K562 (cell line): ENCODE measurements at regions not wholly inside any gene's neighbourhood (a gene's known extent, or its start where the extent isn't known, plus 50 kb on each side); places are given as distances from the start of the nearest gene placed in this dataset.

ENCODE experiments used
- ATAC-seq: fragments of 200-7000 bp; cut with Tn5 transposase; 3 replicates; pipeline ENCODE4 v1.9.1; 2020; ENCODE audit warnings: moderate library complexity
- BruUV-seq: library from RNA; stranded (reverse); fragments of 400-500 nt; replicated peaks from 2 replicates; lab custom pipeline; 2021; lab: Mats Ljungman, UMichigan
- CTCF ChIA-PET: fragments of 300-600 bp; formaldehyde crosslinking; extraction: SDS; loops from one replicate; lab custom pipeline; 2021; ENCODE audit warnings: low intra/inter-chr PET ratio; lab: Yijun Ruan, JAX
- POLR2A ChIA-PET: fragments of 300-600, 350-650 bp; sonication (Branson Sonifier 250); formaldehyde crosslinking; extraction: SDS; loops from one replicate; lab custom pipeline; 2021; ENCODE audit warnings: antibody characterized with exemption, inconsistent platforms; lab: Yijun Ruan, JAX
- DNase-seq, 4 experiments: peaks; one replicate each; pipeline versions ENCODE4 v3.0.0 to v3.0.0-alpha.2; 2011 to 2018; ENCODE audit warnings: low spot score in 3 of 4, mixed read lengths in 3 of 4; ENCODE audit errors: extremely low read depth in 1 of 4
- FAIRE-seq: peaks from 2 replicates; lab custom pipeline; 2011; peaks lifted over from hg19 to GRCh38; lab: Jason Lieb, UNC
- H2AFZ ChIP-seq: 2 replicates; pipeline ENCODE4 v1.6.0; 2011; ENCODE audit warnings: low read depth, low read length, control low read depth, inconsistent platforms
- H3K27ac ChIP-seq: fragments of 200-600 bp; 3 replicates; pipeline ENCODE4 v1.8.0; 2011; ENCODE audit warnings: low read depth, mild to moderate bottlenecking, control low read depth, inconsistent platforms, low read length, moderate library complexity, mixed read lengths; ENCODE audit errors: extremely low read depth
- H3K27me3 ChIP-seq, 2 experiments: fragments of 300-600 bp in 1 of 2; 2 replicates in 1 of 2; 3 replicates in 1 of 2; pipeline versions ENCODE4 v1.6.0 to v1.8.0; 2011; ENCODE audit warnings: inconsistent platforms in 2 of 2, low read length in 2 of 2, mild to moderate bottlenecking in 1 of 2, mixed read lengths in 1 of 2, moderate library complexity in 1 of 2; ENCODE audit not compliant: control insufficient read depth in 2 of 2, insufficient read depth in 2 of 2
- H3K36me3 ChIP-seq: fragments of 300-600 bp; 3 replicates; pipeline ENCODE4 v1.8.0; 2011; ENCODE audit warnings: mild to moderate bottlenecking, low read length, inconsistent platforms; ENCODE audit not compliant: control insufficient read depth, insufficient read depth
- H3K4me1 ChIP-seq, 2 experiments: fragments of 200-600 bp in 1 of 2; replicated peaks in 1 of 2; 2 replicates in 1 of 2; 3 replicates in 1 of 2; pipeline versions ENCODE4 v1.5.1 to v1.8.0; 2011; ENCODE audit warnings: inconsistent platforms in 2 of 2, low read length in 2 of 2, mild to moderate bottlenecking in 1 of 2, mixed read lengths in 1 of 2, moderate library complexity in 1 of 2; ENCODE audit not compliant: control insufficient read depth in 2 of 2, insufficient read depth in 2 of 2
- H3K4me2 ChIP-seq: 2 replicates; pipeline ENCODE4 v1.6.1; 2011; ENCODE audit warnings: low read length, control low read depth, inconsistent platforms, mixed read lengths; ENCODE audit not compliant: insufficient read depth
- H3K4me3 ChIP-seq: fragments of 200-600 bp; sonication (generic), shearing (Covaris generic); 2 replicates; pipeline ENCODE4 v1.5.1; 2016; ENCODE audit warnings: control low read depth, inconsistent platforms
- H3K79me2 ChIP-seq: fragments of 200-600 bp; 3 replicates; pipeline ENCODE4 v1.8.0; 2011; ENCODE audit warnings: low read length, inconsistent platforms; ENCODE audit not compliant: control insufficient read depth, insufficient read depth
- H3K9ac ChIP-seq, 2 experiments: 2 replicates each; pipeline versions ENCODE4 v1.6.0 to v1.6.1; 2011; ENCODE audit warnings: low read depth in 2 of 2, low read length in 2 of 2, control low read depth in 1 of 2, inconsistent platforms in 1 of 2, mild to moderate bottlenecking in 1 of 2, mixed read lengths in 1 of 2; ENCODE audit not compliant: insufficient read depth in 1 of 2
- H3K9me1 ChIP-seq: one replicate; pipeline ENCODE4 v1.6.0; 2011; ENCODE audit warnings: inconsistent platforms, mild to moderate bottlenecking, low read length, moderate library complexity; ENCODE audit not compliant: control insufficient read depth, insufficient read depth
- H3K9me3 ChIP-seq: replicated peaks from 2 replicates; pipeline ENCODE4 v1.5.1; 2011; ENCODE audit warnings: low read depth, low read length, inconsistent platforms; ENCODE audit not compliant: control insufficient read depth, insufficient read depth
- H4K20me1 ChIP-seq: replicated peaks from 2 replicates; pipeline ENCODE4 v1.6.1; 2011; ENCODE audit warnings: low read length, inconsistent platforms, mixed read lengths; ENCODE audit not compliant: control insufficient read depth, insufficient read depth
- EWSR1 ChIP-seq: fragments of 450-650 bp; IDR thresholded peaks from 2 replicates; pipeline ENCODE4 v1.6.1; 2018; ENCODE audit warnings: borderline replicate concordance, mild to moderate bottlenecking, low read depth, moderate library complexity; ENCODE audit not compliant: partially characterized antibody
- GATAD2B ChIP-seq: fragments of 450-650 bp; IDR thresholded peaks from 2 replicates; pipeline ENCODE4 v1.6.1; 2017; ENCODE audit warnings: mild to moderate bottlenecking, borderline replicate concordance
- NFIC ChIP-seq: fragments of 450-650 bp; IDR thresholded peaks from 2 replicates; pipeline ENCODE4 v1.6.1; 2017; ENCODE audit warnings: mild to moderate bottlenecking, inconsistent platforms
- PHF8 ChIP-seq: fragments of 200-600 bp; sonication (generic); IDR thresholded peaks from 2 replicates; pipeline ENCODE4 v1.6.1; 2012; ENCODE audit warnings: mixed run types, mild to moderate bottlenecking, inconsistent platforms, low read length, moderate library complexity, borderline replicate concordance
- TOE1 ChIP-seq, 2 experiments: fragments of 450-650 bp in 1 of 2; sonication (generic) in 1 of 2; formaldehyde crosslinking in 1 of 2; IDR thresholded peaks; 2 replicates each; pipeline versions ENCODE4 v1.7.1 to v1.8.0; 2016 to 2022; ENCODE audit warnings: borderline replicate concordance in 2 of 2, mild to moderate bottlenecking in 2 of 2, antibody characterized with exemption in 1 of 2, inconsistent platforms in 1 of 2, low read depth in 1 of 2, missing genetic modification reagents in 1 of 2, moderate library complexity in 1 of 2
- ZNF41 ChIP-seq: fragments of 250-450 bp; sonication (Bioruptor Pico); conservative IDR thresholded peaks from 2 replicates; pipeline ENCODE4 v1.4.0; 2020; ENCODE audit warnings: mild to moderate bottlenecking
- WGBS: fragments of 100-300 bp; shearing (Covaris generic); methylation state at CpG from one replicate; pipeline ENCODE4 v1.1.6; 2016; ENCODE audit warnings: low coverage, mixed read lengths; ENCODE audit not compliant: insufficient coverage; ENCODE audit errors: missing lambda C conversion rate; 5-methylcytosine and 5-hydroxymethylcytosine counted together
- in situ Hi-C: fragments of 300-500 bp; cut with MboI; formaldehyde crosslinking; loops from 4 replicates; pipeline ENCODE4 v1.15.0; 2018; ENCODE audit warnings: inconsistent platforms, mixed read lengths
- intact Hi-C: fragments of 100-400 bp; cut with micrococcal nuclease; formaldehyde crosslinking; loops from 2 replicates; pipeline ENCODE4 v1.14.2; 2022
- TF ChIP-seq, protein P1 (sequence below): fragments of 250-450 bp; sonication (Bioruptor Pico); IDR thresholded peaks from 2 replicates; pipeline ENCODE4 v1.8.0; 2022; ENCODE audit warnings: moderate library complexity, mild to moderate bottlenecking, inconsistent platforms
- TF ChIP-seq, protein P2 (sequence below): fragments of 450-650 bp; IDR thresholded peaks from 2 replicates; pipeline ENCODE4 v1.6.1; 2018; ENCODE audit not compliant: partially characterized antibody

DNA sequence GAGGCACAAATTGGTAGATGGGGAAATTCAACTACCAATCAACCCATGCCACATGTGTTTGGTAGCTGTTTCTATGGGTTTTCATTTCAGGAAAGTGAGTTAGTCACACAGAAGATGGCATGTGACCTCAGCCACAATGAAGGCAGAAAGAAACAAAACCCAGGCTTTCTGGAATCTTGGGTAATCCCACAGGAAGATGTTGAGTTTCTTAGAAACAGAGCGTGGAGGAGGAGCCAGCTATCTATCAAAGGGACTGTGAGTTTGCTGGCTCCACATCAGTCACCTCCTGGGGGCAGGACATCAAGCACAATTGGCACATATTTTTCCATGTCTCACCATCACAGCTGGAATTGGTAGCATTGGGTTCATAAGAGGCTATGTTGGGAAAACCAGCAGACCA, 188.9 kb upstream of the PLXNA2 start:
- Histone ChIP-seq H3K9me1 (no peaks in the 10 kb centered on the region), H3K27ac (no peak overlapping the region), H3K4me1 (no peaks in the 10 kb centered on the region), H2AFZ (no peak overlapping the region), H3K79me2 (no peaks in the 10 kb centered on the region), H3K9me3 (no peaks in the 10 kb centered on the region), H3K4me3 (no peak overlapping the region), H3K9ac (no peak overlapping the region), H3K4me2 (no peak overlapping the region), H3K27me3 (peaks cover 6 to 8% of the 10 kb centered on the region in 2 experiments; a peak in 4 of 5 replicates), H4K20me1 (no peaks in the 10 kb centered on the region), H3K36me3 (no peaks in the 10 kb centered on the region)
- in situ Hi-C loops (no loop called here), intact Hi-C loops (no loop called here)
- POLR2A ChIA-PET = no interaction called here
- BruUV-seq = no TSS peak
- no peak for DNase-seq
- no peak for ATAC-seq
- TF ChIP-seq PHF8 (no peak), NFIC (no peak), EWSR1 (no peak)
- TF ChIP-seq, protein P1, sequence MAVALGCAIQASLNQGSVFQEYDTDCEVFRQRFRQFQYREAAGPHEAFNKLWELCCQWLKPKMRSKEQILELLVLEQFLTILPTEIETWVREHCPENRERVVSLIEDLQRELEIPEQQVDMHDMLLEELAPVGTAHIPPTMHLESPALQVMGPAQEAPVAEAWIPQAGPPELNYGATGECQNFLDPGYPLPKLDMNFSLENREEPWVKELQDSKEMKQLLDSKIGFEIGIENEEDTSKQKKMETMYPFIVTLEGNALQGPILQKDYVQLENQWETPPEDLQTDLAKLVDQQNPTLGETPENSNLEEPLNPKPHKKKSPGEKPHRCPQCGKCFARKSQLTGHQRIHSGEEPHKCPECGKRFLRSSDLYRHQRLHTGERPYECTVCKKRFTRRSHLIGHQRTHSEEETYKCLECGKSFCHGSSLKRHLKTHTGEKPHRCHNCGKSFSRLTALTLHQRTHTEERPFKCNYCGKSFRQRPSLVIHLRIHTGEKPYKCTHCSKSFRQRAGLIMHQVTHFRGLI (CRISPR knock-in tag) = no peak
- no peak for FAIRE-seq
- CTCF ChIA-PET = no interaction called here
- 0% methylated on average over 1 of the region's 1 CpG for WGBS

DNA sequence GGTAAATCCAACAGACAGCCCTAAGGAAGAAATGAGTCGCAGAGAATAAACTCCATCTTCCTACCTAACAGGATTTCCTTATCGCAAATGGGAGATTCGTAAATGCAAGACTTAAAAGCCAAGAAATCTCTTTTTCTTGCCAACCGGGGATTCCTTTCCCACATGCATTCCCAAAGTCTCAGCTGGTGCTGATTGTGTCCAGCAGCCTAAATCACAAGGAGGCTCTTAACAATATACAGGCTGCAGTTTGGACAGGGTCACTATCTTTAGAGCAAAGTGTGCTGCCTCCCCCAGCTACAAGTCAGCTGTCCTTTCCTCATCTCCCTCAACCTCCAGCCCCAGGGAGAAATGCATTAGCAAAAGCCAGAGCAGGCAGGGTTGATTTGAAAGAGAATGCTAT, 189.8 kb upstream of the PLXNA2 start:
- H3K36me3 ChIP-seq = no peaks in the 10 kb centered on the region
- intact Hi-C loops = no loop called here
- H3K9ac ChIP-seq = no peak overlapping the region
- peaks cover 6 to 8% of the 10 kb centered on the region in 2 experiments; a peak in 4 of 5 replicates for H3K27me3 ChIP-seq
- WGBS = 0% methylated on average over 4 of the region's 4 CpGs
- in situ Hi-C loops = no loop called here
- no TSS peak for BruUV-seq
- no peaks in the 10 kb centered on the region for H3K9me1 ChIP-seq
- no peak overlapping the region for H3K4me3 ChIP-seq
- DNase-seq (no peak), ATAC-seq (no peak), FAIRE-seq (no peak)
- H3K4me2 ChIP-seq = no peak overlapping the region
- no peaks in the 10 kb centered on the region for H3K9me3 ChIP-seq
- ChIA-PET CTCF (no interaction called here), POLR2A (interaction anchor here (1.0 to 1.1 kb wide), 2 partner anchors 17 to 74 kb away, joined by 3 read pairs; no protein-coding TSS in a partner anchor)
- no peak overlapping the region for H2AFZ ChIP-seq
- no peaks in the 10 kb centered on the region for H3K4me1 ChIP-seq
- H3K79me2 ChIP-seq = no peaks in the 10 kb centered on the region
- no peak overlapping the region for H3K27ac ChIP-seq
- H4K20me1 ChIP-seq = no peaks in the 10 kb centered on the region
- TF ChIP-seq ZNF41 (CRISPR knock-in tag) (no peak), GATAD2B (no peak), TOE1 (IDR thresholded peaks at IDR 0.05; ENCODE audit: borderline replicate concordance) (no peak), TOE1 (CRISPR knock-in tag; IDR thresholded peaks at IDR 0.05; ENCODE audit: borderline replicate concordance, low read depth) (no peak)
- TF ChIP-seq, protein P2, sequence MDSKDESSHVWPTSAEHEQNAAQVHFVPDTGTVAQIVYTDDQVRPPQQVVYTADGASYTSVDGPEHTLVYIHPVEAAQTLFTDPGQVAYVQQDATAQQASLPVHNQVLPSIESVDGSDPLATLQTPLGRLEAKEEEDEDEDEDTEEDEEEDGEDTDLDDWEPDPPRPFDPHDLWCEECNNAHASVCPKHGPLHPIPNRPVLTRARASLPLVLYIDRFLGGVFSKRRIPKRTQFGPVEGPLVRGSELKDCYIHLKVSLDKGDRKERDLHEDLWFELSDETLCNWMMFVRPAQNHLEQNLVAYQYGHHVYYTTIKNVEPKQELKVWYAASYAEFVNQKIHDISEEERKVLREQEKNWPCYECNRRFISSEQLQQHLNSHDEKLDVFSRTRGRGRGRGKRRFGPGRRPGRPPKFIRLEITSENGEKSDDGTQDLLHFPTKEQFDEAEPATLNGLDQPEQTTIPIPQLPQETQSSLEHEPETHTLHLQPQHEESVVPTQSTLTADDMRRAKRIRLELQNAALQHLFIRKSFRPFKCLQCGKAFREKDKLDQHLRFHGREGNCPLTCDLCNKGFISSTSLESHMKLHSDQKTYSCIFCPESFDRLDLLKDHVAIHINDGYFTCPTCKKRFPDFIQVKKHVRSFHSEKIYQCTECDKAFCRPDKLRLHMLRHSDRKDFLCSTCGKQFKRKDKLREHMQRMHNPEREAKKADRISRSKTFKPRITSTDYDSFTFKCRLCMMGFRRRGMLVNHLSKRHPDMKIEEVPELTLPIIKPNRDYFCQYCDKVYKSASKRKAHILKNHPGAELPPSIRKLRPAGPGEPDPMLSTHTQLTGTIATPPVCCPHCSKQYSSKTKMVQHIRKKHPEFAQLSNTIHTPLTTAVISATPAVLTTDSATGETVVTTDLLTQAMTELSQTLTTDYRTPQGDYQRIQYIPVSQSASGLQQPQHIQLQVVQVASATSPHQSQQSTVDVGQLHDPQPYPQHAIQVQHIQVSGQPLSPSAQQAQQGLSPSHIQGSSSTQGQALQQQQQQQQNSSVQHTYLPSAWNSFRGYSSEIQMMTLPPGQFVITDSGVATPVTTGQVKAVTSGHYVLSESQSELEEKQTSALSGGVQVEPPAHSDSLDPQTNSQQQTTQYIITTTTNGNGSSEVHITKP = no peak
